PC-3 (cell line): ENCODE measurements at regions not wholly inside any gene's neighbourhood (a gene's known extent, or its start where the extent isn't known, plus 50 kb on each side); places are given as distances from the start of the nearest gene placed in this dataset.

Source experiments
- ATAC-seq: fragments of 200-7000 bp; cut with Tn5 transposase; 2 replicates; pipeline ENCODE4 v1.9.1; 2020; ENCODE audit warnings: mild to moderate bottlenecking, moderate library complexity
- BruUV-seq: library from RNA; stranded (reverse); fragments of 400-500 nt; replicated peaks from 2 replicates; lab custom pipeline; 2021; lab: Mats Ljungman, UMichigan
- CTCF ChIA-PET: fragments of 300-600 bp; sonication (Branson Sonifier 250); formaldehyde crosslinking; loops from one replicate; lab custom pipeline; 2022; ENCODE audit warnings: antibody characterized with exemption; lab: Charles Lee
- POLR2A ChIA-PET: fragments of 300-600 bp; sonication (Branson Sonifier 250); formaldehyde crosslinking; loops from one replicate; lab custom pipeline; 2022; ENCODE audit warnings: antibody characterized with exemption; ENCODE audit not compliant: unreplicated experiment; lab: Charles Lee
- DNase-seq: peaks from one replicate; pipeline ENCODE4 v3.0.0-alpha.2; 2015
- H2AFZ ChIP-seq: fragments of 300-600 bp; sonication (generic); 2 replicates; pipeline ENCODE4 v1.6.0; 2016; ENCODE audit warnings: antibody characterized with exemption, low read length
- H3F3A ChIP-seq: fragments of 300-600 bp; sonication (generic); one replicate; pipeline ENCODE4 v1.6.0; 2017; ENCODE audit warnings: antibody characterized with exemption, low read length, control low read depth, mild to moderate bottlenecking; ENCODE audit not compliant: unreplicated experiment
- H3K27ac ChIP-seq: fragments of 300-600 bp; sonication (generic); 2 replicates; pipeline ENCODE4 v1.5.1; 2016; ENCODE audit warnings: mild to moderate bottlenecking, low read length
- H3K27me3 ChIP-seq: fragments of 300-600 bp; sonication (generic); 2 replicates; pipeline ENCODE4 v1.6.1; 2016; ENCODE audit warnings: low read length, mixed read lengths
- H3K36me3 ChIP-seq: fragments of 300-600 bp; sonication (generic); 2 replicates; pipeline ENCODE4 v1.6.1; 2016; ENCODE audit warnings: low read depth, mixed run types, low read length, mixed read lengths
- H3K4me1 ChIP-seq: fragments of 300-600 bp; sonication (generic); 2 replicates; pipeline ENCODE4 v1.5.1; 2016; ENCODE audit warnings: low read length; ENCODE audit not compliant: insufficient read depth
- H3K4me2 ChIP-seq: fragments of 300-600 bp; sonication (generic); 2 replicates; pipeline ENCODE4 v1.6.0; 2016; ENCODE audit warnings: low read length
- H3K4me3 ChIP-seq: fragments of 300-600 bp; sonication (generic); 2 replicates; pipeline ENCODE4 v1.5.1; 2016; ENCODE audit warnings: mild to moderate bottlenecking, low read length, mixed read lengths
- H3K79me2 ChIP-seq: fragments of 300-600 bp; sonication (generic); 2 replicates; pipeline ENCODE4 v1.6.1; 2017; ENCODE audit warnings: low read length, mixed read lengths
- H3K9ac ChIP-seq: fragments of 300-600 bp; sonication (generic); 2 replicates; pipeline ENCODE4 v1.6.0; 2016; ENCODE audit warnings: mild to moderate bottlenecking, low read length
- H3K9me2 ChIP-seq: fragments of 300-600 bp; sonication (generic); replicated peaks from 2 replicates; pipeline ENCODE4 v1.6.1; 2016; ENCODE audit warnings: mixed run types, low read length, mixed read lengths
- H3K9me3 ChIP-seq: fragments of 300-600 bp; sonication (generic); 2 replicates; pipeline ENCODE4 v1.6.1; 2016; ENCODE audit warnings: low read length, mixed read lengths
- H4K20me1 ChIP-seq: fragments of 300-600 bp; sonication (generic); 2 replicates; pipeline ENCODE4 v1.6.1; 2016; ENCODE audit warnings: low read length, mixed read lengths
- CTCF ChIP-seq: fragments of 300-600 bp; sonication (generic); conservative IDR thresholded peaks from 2 replicates; pipeline ENCODE4 v1.5.1; 2017; ENCODE audit warnings: antibody characterized with exemption, low read depth, mild to moderate bottlenecking, low read length
- EZH2 ChIP-seq: fragments of 300-600 bp; sonication (generic); IDR thresholded peaks from one replicate; pipeline ENCODE4 v1.6.1; 2017; ENCODE audit warnings: antibody characterized with exemption, mild to moderate bottlenecking, low read length; ENCODE audit not compliant: unreplicated experiment
- EZH2phosphoT487 ChIP-seq: fragments of 300-600 bp; sonication (generic); IDR thresholded peaks from 2 replicates; pipeline ENCODE4 v1.6.1; 2018; ENCODE audit warnings: mild to moderate bottlenecking, antibody characterized with exemption, low read length, borderline replicate concordance
- intact Hi-C: fragments of 100-400 bp; cut with micrococcal nuclease; formaldehyde crosslinking; loops from 2 replicates; pipeline ENCODE4 v1.9.0; 2023

- Histone ChIP-seq H4K20me1 (no peaks in the 10 kb centered on the region), H3K9me3 (no peaks in the 10 kb centered on the region), H3K4me1 (no peaks in the 10 kb centered on the region), H3K79me2 (no peaks in the 10 kb centered on the region), H3K4me2 (no peak overlapping the region), H3K9ac (no peak overlapping the region), H3K27me3 (no peaks in the 10 kb centered on the region), H3K36me3 (no peaks in the 10 kb centered on the region), H3F3A (no peaks in the 10 kb centered on the region), H3K9me2 (no peaks in the 10 kb centered on the region), H3K27ac (no peak overlapping the region), H3K4me3 (no peak overlapping the region), H2AFZ (no peak overlapping the region)
- POLR2A ChIA-PET: no interaction called here
- ATAC-seq: no peak
- intact Hi-C loops: no loop called here
- no TSS peak for BruUV-seq
- CTCF ChIA-PET: no interaction called here
- no peak for TF ChIP-seq EZH2
- no peak for TF ChIP-seq EZH2phosphoT487
- no peak for TF ChIP-seq CTCF
- DNase-seq: no peak
These were observed 393.3 kb upstream of the CBLB start for GRCh38 chr3:106261915-106262683.

GRCh38 chr3:106263011-106263410, 394.2 kb upstream of the CBLB start:
- intact Hi-C loops: no loop called here
- no TSS peak for BruUV-seq

More at GRCh38 chr3:106263011-106263410, 394.2 kb upstream of the CBLB start:
- H3F3A ChIP-seq: no peaks in the 10 kb centered on the region
- no peaks in the 10 kb centered on the region for H3K27me3 ChIP-seq
- no peak overlapping the region for H3K27ac ChIP-seq
- DNase-seq (no peak), ATAC-seq (no peak)
- no peak overlapping the region for H2AFZ ChIP-seq
- no peak overlapping the region for H3K9ac ChIP-seq
- no peaks in the 10 kb centered on the region for H3K9me2 ChIP-seq
- POLR2A ChIA-PET: no interaction called here
- no peaks in the 10 kb centered on the region for H3K36me3 ChIP-seq
- H3K4me2 ChIP-seq: no peak overlapping the region
- H3K4me3 ChIP-seq: no peak overlapping the region
- H3K79me2 ChIP-seq: no peaks in the 10 kb centered on the region
- TF ChIP-seq EZH2 (no peak), CTCF (no peak)
- CTCF ChIA-PET: interaction anchor here (0.7 kb wide), 1 partner anchor 17 kb away, joined by 3 read pairs; no protein-coding TSS in a partner anchor
- H3K9me3 ChIP-seq: no peaks in the 10 kb centered on the region
- no peaks in the 10 kb centered on the region for H4K20me1 ChIP-seq
- no peaks in the 10 kb centered on the region for H3K4me1 ChIP-seq
